HUDEP-2 (cell line): ENCODE measurements at regions not wholly inside any gene's neighbourhood (a gene's known extent, or its start where the extent isn't known, plus 50 kb on each side); places are given as distances from the start of the nearest gene placed in this dataset.
A peak's percentile ranks its signal among the peaks of the same experiment; 100 is the strongest.
"Not testable (repeated sequence)": the region's sequence is repeated elsewhere in the genome, so short reads cannot be mapped to it uniquely, and the experiment has no call there.

Source experiments
- DNase-seq, 76 experiments: peaks; one replicate each; lab custom pipeline; 2025; ENCODE audit not compliant: unreplicated experiment in 76 of 76; lab: John Stamatoyannopoulos, UW

- not testable (repeated sequence) for DNase-seq
Observed at GRCh38 chr11:43165393-43165792, 146.4 kb upstream of the API5 start.

DNA sequence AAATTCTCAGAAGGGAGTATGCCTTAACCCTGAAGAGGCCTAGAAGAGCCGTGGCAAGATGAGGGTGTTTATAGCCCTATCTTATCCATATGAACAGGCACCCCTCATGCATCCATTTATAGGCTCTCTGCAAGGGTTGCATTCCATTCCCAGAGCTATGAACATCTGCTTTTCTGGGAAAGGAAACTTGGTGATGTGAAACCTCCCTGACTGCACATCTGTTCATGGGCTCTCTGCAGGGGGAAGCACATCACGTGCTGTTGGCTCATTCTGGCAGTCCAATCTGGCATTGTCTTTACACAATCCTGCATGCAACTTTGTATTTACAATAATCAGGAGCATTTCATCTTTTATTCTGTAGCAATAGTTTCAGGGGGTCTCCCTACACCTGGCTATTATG, 143.6 kb upstream of the API5 start:
- DNase-seq, result not testable (repeated sequence)

- DNase-seq, result no peak
Observed at GRCh38 chr11:43172477-43172876, 139.3 kb upstream of the API5 start.

DNA sequence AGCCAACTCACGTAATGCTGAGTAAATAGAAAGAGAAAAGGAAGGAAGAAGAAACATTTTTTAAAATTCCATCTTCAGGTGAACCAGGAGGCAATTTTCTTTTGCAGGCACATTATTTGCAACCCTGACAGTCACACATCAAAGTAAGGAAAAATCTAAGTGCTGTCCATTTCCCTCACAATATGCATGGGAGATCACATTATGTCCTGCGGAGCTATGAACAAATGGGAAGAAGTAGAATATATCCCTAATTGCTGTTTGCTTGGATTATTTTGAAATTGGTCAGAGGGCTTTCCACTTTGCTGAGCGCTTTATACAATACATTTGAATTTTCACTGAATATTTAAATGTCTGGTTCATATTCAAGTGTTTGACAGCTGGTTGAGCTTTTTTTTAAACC, 133.8 kb upstream of the API5 start:
- DNase-seq, result no peak

DNA sequence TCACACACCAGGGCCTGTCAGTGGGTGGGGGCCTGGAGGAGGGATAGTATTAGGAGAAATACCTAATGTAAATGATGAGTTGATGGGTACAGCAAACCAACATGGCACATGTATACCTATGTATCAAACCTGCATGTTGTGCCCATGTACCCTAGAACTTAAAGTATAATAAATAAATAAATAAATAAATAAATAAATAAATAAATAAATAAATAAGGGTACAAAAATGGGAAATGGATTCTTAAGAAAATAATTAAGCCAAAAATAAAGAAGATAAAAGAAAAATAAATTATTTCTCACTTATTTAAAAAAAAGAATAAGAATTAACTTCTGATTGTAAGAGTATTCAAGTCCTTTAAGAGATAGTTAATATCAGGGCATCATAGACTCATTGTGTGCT, 117.3 kb upstream of the API5 start:
- DNase-seq, result not testable (repeated sequence)

DNA sequence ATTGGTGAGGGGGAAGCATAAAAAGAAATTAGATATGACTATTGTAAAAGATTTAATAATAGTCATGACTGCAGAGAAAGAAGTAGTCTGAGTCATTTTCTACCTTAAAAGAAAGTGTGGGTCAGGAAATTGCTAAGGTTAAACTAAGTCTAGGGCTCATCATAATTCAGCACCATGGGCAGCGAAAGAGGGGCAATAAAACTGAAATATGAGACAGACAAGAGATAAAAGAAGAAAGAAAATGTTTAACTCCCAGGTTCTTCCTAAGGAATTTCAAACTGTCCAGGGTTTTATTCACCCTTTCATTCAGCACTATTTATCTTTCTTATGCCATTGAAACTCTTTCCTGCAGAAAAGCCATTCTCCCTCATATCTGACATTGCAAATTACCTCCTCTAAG, 114.4 kb upstream of the API5 start:
- DNase-seq, result no peak

DNA sequence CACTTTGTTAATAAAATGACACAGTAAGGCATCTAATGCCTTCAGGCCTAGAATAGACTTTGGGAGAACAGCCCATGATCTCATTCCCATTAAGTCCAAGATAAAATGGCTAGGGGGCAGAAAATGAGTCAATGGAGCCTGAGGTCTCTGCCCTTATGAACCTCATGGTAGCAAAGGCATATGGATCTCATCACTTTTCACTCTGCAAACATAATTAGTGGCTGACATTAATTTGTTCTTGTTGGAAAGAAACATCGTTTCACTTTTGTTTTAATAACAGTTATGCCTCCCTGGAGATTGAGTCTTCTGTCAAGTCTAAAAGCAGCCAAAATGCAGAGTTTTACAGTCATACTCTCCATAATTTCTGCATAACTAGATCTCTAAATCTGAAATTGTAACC, 111.8 kb upstream of the API5 start:
- no peak for DNase-seq

DNA sequence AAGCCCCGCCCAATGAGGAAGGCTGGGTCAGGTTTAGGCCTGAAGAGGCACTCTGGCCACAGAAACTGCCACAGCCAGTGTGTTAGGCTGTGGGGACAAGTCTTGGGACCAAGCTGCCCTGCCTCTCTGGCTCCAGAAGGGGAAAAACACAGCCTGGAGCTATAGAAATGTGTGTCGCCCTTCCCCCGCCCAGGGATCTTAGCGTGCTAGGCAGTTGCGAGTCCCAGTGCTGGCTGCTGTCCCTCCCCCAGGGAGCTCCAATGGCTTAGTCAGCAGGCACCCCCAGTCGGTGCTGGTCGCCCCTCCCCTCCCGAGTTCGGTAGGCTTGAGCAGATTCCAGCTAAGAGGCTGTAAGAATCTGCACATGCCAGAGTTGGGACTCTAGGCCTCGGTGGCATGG, 99.5 kb upstream of the API5 start:
- no peak for DNase-seq

DNA sequence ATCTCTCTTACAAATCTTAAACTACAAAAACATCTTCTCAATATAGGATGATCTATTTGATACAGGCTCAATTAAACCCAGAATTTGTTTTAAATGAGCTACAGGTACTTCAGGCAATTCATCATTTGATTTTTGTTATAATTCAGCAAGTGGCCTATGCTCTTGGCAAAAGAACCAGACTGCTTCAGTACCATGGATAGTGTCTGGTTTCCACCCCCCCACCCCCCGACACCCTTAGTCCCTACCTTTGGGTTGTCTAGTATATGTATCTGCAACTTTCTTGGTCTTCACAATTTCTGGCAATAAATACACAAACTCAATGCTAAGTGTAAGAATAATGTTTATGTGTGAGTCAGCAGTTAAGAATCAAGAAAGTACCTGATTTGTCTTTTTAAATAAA, 97.3 kb upstream of the API5 start:
- no peak for DNase-seq

- DNase-seq, result no peak
Observed at GRCh38 chr11:43217849-43218248, 93.9 kb upstream of the API5 start.

GRCh38 chr11:43222215-43222614, 89.6 kb upstream of the API5 start:
- no peak for DNase-seq

GRCh38 chr11:43223026-43223425, 88.8 kb upstream of the API5 start:
- DNase-seq, result no peak

GRCh38 chr11:43234881-43235280, 76.9 kb upstream of the API5 start:
- DNase-seq, result no peak

DNA sequence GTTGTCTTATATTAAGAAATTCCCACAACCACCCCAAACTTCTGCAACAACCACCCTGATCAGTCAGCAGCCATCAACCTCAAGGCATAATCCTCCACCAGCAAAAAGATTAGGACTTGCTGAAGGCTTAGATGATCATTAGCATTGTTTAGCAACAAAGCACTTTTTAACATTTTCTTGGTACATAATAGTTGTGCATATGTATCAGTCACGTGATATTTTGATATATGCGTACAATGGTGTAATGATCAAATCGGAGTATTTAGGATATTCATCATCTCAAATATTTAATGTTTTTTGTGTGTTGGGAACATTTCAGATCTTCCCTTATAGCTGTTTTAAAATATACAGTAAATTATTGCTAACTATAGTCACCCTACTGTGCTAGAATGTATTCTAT, 73.5 kb upstream of the API5 start:
- no peak for DNase-seq

DNA sequence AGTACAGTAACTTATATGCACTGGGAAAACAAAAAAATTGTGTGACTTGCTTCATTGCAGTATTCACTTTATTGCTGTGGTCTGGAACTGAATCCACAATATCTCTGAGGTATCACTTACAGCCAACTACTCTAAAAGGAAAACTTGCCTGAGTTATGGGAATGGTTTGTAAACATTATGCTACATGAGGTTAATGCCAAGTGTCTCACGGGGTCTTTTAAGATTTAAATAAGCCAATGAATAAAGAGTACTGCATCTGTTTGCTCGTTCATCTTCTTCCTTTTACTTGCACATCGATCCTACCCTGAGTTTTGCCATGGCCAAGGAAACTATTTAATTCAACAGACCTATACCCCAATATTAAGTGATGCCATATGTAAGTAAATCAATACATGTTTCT, 72.0 kb upstream of the API5 start:
- DNase-seq, result no peak

- DNase-seq, result no peak
Observed at GRCh38 chr11:43242401-43242800, 69.4 kb upstream of the API5 start.

GRCh38 chr11:43243927-43244326, 67.9 kb upstream of the API5 start:
- no peak for DNase-seq

DNA sequence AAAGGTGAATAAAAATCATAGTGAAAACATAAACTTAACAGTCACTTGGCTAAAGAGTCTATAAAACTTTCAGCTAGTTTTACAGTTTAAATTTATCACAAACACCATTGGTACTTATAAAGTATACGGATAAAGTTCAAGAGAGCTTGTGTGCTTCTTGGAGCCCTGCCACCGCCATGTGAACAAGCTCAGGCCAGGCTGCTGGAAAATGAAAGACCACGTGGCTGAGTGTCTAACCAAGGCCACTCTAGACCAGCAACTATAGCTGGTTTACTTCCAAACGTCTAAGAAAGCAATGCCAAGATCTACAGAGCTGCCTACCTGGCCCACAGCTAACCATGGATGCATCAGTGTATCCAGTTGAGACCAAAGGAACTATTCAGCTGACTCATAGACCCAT, 66.3 kb upstream of the API5 start:
- DNase-seq, result no peak

- DNase-seq, result peak in 1 of 76 experiments; percentile 1
Observed at GRCh38 chr11:43250309-43250708, 61.5 kb upstream of the API5 start.

- DNase-seq, result no peak
Observed at GRCh38 chr11:43261775-43262174, 50.0 kb upstream of the API5 start.
